GM12892 (cell line): ENCODE measurements at regions not wholly inside any gene's neighbourhood (a gene's known extent, or its start where the extent isn't known, plus 50 kb on each side); places are given as distances from the start of the nearest gene placed in this dataset.
"Not testable (repeated sequence)": the region's sequence is repeated elsewhere in the genome, so short reads cannot be mapped to it uniquely, and the experiment has no call there.

Experiments
- DNase-seq: peaks from one replicate; pipeline ENCODE4 v3.0.0; 2011; ENCODE audit not compliant: insufficient read length
- FAIRE-seq: peaks from 2 replicates; lab custom pipeline; 2011; peaks lifted over from hg19 to GRCh38; lab: Jason Lieb, UNC
- POLR2A ChIP-seq: IDR thresholded peaks from 2 replicates; pipeline ENCODE4 v1.6.1; 2011; ENCODE audit warnings: low read depth, low read length, control low read depth
- POLR2AphosphoS5 ChIP-seq: IDR thresholded peaks from 2 replicates; pipeline ENCODE4 v1.6.1; 2011; ENCODE audit warnings: low read depth, low read length, control low read depth
- TAF1 ChIP-seq: IDR thresholded peaks from 2 replicates; pipeline ENCODE4 v1.6.1; 2011; ENCODE audit warnings: low read depth, mild to moderate bottlenecking, control low read depth, low read length, borderline replicate concordance

DNA sequence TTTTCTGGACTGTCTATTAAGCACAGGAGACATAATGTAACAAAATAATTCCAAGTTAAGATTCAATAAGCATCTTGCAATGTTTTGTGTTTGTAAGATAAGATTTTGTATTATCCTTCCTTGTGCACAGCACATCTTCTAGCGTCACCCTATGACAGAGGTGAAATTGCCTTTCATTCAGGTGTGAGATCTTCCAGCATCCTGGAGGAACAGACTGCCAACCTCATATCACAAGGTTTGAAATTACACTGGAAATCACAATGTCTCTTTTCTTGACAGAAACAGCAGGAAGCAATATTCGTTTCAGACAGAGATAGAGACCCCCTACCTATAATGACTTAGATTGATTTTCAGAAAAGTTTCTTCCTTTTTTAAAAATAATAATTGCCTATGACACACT, 668.6 kb downstream of the GABRG1 start:
- DNase-seq (no peak), FAIRE-seq (no peak)
- TF ChIP-seq TAF1 (no peak), POLR2AphosphoS5 (no peak), POLR2A (no peak)

DNA sequence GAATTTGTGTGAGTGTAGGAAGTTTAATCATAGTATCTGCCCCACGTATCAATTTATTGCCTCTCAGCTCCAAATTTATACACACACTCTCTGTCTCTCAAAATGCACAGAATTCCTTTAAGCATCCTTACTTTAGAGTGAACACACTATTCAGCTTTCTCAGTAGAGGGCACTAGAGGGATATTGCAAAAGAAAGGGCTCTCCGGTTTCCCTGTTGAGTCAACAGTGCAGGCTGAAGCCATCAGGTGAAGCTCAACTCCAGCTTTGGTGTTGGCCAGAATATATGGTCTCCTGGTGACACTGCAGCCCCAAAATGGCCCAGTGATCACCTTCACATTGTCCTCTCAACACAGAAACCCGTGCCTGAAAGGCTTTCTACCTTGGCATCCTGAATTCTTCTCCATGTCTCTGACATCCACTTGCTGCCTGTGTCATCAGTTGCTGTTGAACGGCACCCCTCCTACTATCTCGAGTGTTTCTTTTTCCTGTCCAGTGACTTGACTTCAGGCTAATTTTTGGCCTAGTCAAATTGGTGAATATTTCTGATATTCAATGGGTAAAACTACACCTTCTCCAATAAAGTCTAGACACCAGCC, 670.5 kb downstream of the GABRG1 start:
- TF ChIP-seq POLR2A, result no peak
- TF ChIP-seq POLR2AphosphoS5, result no peak
- no peak for TF ChIP-seq TAF1
- DNase-seq, result no peak
- no peak for FAIRE-seq

DNA sequence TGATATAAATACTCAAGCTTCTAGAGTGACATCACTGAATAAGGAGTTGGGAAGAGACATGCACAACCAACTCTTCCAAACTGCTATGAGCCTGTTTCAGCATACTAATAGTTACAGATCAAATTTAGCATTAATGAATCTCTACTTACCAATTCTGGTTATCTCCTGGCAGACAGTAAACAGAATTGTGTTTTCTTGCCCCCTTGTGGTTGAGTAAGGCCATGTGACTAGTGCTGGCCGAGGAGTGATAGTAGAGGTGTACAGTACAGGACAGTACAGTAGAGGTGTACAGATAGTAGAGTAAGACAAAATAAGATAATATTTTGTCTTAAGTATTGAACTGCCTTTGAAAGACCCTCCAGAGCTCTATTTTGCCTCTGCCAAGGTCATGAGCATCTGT, 681.4 kb downstream of the GABRG1 start:
- DNase-seq (no peak), FAIRE-seq (no peak)

DNA sequence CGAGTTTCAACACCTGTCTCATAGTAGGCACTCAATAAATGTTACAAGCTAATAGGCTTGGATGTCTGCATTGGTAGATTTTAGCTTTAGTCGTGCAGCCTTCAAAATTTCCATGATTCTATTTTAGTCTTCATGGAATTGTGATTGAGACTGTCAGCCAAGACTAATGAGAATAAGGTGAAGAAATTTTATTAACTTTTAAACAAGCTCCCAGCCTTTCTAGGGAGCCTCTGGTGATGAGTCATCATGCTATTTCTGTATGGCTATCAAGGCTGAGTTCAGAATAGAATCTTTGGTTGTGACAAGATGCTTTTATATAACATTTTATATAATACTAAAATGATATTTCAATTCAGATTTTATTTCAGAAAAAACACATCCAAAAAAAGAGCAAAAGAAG, 685.8 kb downstream of the GABRG1 start:
- no peak for DNase-seq
- FAIRE-seq, result no peak
- TF ChIP-seq POLR2AphosphoS5 (no peak), POLR2A (no peak), TAF1 (no peak)

More for the DNA sequence above, 681.4 kb downstream of the GABRG1 start:
- TF ChIP-seq POLR2A, result no peak

DNA sequence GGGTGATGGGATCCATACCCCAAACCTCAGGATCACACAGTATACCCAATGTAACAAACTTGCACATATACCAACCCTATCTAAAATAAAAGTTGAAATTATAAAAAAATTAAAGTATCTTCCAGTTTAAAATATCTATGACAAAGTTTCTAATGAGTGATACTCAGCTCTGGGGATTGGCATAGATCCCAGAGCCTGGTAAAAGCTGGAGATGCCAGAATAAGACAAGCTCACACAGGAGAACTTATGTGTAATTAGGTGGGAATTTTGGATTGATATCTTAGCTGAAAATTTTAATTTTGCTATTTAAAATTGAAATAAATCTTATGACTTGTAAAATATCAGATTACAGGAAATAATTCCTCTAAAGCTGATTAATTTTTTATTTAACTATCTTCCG, 686.5 kb downstream of the GABRG1 start:
- no peak for FAIRE-seq
- TF ChIP-seq TAF1 (no peak), POLR2A (no peak), POLR2AphosphoS5 (no peak)
- DNase-seq, result no peak

DNA sequence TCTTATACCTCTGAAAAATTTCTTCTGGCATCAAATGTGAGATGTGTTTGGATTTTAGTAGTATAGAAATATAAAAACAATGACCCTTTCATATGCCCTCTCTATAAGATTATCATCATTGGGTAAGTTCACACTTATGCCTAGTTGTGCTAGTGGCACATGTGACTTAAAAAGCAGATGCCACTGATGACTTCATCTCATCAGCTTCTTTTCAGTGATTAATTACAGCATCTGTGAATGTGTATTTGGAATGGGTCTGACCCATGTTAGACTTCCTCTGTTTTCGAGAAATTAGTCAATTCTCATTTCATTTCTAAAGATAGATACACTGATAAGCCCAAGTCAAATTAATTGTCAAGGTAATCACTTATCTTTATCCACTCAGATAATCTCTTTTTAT, 698.7 kb downstream of the GABRG1 start:
- no peak for FAIRE-seq
- no peak for TF ChIP-seq POLR2A
- TF ChIP-seq TAF1, result no peak
- TF ChIP-seq POLR2AphosphoS5, result no peak

DNA sequence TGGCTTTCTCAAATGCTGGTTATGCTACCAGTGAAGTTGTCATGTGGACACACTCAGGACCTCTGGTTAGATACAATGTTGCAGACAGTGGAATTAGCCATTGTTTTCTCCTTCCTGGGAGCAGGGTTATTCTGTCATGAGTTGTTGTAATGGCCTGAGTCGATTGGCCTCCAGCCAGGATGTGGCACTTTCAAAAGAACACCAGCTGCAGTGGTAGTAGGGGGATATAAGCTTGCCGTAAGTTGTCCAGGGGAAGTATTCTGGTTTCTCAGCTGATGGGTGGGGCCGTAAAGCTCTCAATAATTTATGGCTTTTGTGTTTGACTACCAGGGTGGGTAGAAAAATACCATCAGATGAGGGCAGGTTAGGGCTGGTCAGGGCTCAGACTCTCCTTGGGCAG, 697.5 kb upstream of the GNPDA2 start:
- DNase-seq, result no peak
- TF ChIP-seq POLR2A, result no peak
- TF ChIP-seq POLR2AphosphoS5, result no peak
- no peak for TF ChIP-seq TAF1
- FAIRE-seq, result no peak

More for the DNA sequence above, 698.7 kb downstream of the GABRG1 start:
- DNase-seq, result no peak

DNA sequence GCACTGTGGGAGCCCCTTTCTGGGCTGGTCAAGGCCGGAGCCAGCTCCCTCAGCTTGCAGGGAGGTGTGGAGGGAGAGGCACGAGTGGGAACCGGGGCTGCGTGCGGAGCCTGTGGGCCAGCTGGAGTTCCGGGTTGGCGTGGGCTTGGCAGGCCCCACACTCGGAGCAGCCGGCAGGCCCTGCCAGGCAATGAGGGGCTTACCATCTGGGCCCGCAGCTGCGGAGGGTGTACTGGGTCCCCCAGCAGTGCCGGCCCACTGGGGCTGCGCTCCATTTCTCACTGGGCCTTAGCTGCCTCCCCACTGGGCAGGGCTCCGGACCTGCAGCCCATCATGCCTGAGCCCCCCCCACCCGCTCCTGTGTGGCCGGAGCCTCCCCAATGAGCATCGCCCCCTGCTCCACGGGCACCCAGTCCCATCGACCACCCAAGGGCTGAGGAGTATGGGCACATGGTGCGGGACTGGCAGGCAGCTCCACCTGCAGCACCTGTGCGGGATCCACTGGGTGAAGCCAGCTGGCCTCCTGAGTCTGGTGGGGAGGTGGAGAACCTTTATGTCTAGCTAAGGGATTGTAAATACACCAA, 693.8 kb upstream of the GNPDA2 start:
- DNase-seq, FAIRE-seq: not testable (repeated sequence)

DNA sequence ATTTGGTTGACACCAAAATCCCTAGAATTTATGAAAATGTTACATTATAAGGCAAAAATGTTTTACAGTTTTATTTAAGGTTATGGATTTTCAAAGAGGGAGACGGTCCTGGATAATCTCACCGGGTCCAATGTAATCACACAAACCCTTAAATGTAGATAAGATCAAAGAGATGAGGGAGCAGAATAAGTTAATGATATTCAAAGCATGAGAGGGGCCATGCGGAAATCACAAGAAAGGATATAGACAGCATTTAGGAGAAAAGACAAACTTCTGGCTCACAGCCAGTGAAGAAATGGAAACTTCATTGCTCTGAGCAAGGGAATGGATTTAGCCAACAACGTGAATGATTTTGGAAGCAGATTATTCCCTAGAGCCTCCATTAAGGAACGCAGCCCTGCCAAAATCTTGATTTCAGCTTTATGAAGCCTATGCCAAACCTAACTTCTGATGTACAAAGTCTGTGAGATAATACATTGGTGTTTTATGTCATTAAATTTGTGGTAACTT, 684.4 kb upstream of the GNPDA2 start:
- no peak for TF ChIP-seq TAF1
- no peak for TF ChIP-seq POLR2A
- TF ChIP-seq POLR2AphosphoS5, result no peak
- DNase-seq, result no peak
- FAIRE-seq, result no peak

DNA sequence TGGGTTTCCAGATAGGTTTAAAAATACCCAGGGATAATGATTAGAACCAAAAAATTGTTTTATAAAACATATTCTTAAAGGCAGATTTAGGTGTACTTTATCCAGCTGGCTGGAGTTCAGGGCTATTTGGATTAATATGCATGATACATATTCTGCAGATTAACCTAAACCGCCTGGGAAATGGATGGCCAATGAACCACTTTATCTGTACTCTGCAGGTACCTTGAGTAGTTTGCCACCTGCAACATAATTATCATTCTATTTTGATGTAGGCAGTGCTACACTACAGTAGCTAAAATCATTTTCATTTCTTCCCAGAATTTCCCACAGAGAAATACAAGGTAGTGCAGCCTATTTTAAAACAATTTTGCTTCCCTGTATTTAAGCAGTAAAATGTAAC, 683.2 kb upstream of the GNPDA2 start:
- DNase-seq (no peak), FAIRE-seq (no peak)
- no peak for TF ChIP-seq POLR2AphosphoS5

DNA sequence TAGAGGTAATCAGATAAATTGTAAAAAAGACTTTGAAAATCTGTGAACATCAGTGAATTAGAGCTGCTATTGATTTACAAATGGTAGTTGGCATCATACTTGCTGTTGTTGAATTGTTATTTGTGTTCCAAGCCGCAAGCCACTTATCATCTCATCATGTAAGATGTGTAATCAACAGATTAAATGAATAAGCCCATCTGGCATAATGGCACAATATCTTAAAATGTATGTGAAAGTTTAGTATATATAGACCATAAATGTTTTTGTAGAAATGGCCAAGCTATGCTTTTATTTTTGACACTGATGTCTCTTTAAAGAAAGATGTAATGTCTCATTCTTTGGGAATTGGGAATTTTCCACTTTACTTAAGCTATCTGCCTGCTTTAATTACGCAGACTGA, 682.6 kb upstream of the GNPDA2 start:
- TF ChIP-seq TAF1 (no peak), POLR2AphosphoS5 (no peak), POLR2A (no peak)
- DNase-seq, result no peak
- FAIRE-seq, result no peak

DNA sequence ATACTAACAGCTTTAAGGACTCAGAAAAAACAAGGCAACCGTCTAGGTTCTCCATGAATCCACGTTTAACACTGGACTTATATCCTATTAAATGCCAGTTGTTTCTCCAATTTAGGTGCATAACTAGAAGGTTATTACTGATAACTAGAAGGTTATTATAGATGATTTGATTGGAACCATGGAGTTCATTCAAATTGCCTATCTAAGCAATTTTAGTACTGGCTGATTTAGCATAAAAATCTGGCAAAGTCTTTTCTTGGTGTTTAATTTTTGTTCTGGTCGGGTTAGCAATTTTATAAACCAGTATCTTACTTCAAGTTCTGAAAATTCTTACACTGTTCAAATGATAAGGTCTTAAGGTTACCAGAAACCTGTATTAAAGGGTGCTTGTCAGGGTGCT, 672.8 kb upstream of the GNPDA2 start:
- no peak for FAIRE-seq
- DNase-seq, result no peak
- no peak for TF ChIP-seq POLR2A

DNA sequence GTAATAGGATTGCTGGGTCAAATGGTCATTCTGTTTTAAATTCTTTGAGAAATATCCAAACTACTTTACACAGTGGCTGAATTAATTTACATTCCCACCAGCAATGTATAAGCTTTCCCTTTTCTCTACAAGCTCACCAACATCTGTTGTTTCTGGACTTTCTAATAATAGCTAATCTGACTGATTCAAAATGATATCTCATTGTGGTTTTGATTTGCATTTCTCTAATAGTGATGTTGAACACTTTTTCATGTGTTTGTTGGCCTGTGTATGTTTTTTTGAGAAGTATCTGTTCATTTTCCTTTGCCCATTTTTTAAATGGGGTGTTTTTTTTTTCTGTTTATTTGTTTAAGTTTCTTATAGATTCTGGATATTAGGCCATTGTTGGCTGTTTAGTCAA, 659.0 kb upstream of the GNPDA2 start:
- DNase-seq, result no peak
- TF ChIP-seq POLR2A, result no peak
- FAIRE-seq, result no peak
